ENCODE measurements at regions not wholly inside any gene's neighbourhood (a gene's known extent, or its start where the extent isn't known, plus 50 kb on each side); places are given as distances from the start of the nearest gene placed in this dataset.

- TF ChIP-seq, protein P1, sequence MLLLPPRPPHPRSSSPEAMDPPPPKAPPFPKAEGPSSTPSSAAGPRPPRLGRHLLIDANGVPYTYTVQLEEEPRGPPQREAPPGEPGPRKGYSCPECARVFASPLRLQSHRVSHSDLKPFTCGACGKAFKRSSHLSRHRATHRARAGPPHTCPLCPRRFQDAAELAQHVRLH (tag by site-specific recombination; IDR thresholded peaks at IDR 0.05) = no peak
- no peak for TF ChIP-seq ZNF140 (tag by site-specific recombination; IDR thresholded peaks at IDR 0.05)
- no peak for TF ChIP-seq ZNF274 (IDR thresholded peaks at IDR 0.05; ENCODE audit: low read length)
- TF ChIP-seq ZNF274 (tag by site-specific recombination; IDR thresholded peaks at IDR 0.05; ENCODE audit: borderline replicate concordance) = no peak
- TF ChIP-seq ZNF211 (tag by site-specific recombination; IDR thresholded peaks at IDR 0.05; ENCODE audit: low read depth) = no peak
- no peak for TF ChIP-seq KLF7 (tag by site-specific recombination; IDR thresholded peaks at IDR 0.05; ENCODE audit: borderline replicate concordance)
- no peak for TF ChIP-seq ZNF561 (tag by site-specific recombination; IDR thresholded peaks at IDR 0.05; ENCODE audit: borderline replicate concordance)
- TF ChIP-seq, protein P2, sequence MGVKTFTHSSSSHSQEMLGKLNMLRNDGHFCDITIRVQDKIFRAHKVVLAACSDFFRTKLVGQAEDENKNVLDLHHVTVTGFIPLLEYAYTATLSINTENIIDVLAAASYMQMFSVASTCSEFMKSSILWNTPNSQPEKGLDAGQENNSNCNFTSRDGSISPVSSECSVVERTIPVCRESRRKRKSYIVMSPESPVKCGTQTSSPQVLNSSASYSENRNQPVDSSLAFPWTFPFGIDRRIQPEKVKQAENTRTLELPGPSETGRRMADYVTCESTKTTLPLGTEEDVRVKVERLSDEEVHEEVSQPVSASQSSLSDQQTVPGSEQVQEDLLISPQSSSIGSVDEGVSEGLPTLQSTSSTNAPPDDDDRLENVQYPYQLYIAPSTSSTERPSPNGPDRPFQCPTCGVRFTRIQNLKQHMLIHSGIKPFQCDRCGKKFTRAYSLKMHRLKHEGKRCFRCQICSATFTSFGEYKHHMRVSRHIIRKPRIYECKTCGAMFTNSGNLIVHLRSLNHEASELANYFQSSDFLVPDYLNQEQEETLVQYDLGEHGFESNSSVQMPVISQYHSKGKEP (tag by site-specific recombination; IDR thresholded peaks at IDR 0.05) = no peak
- 0 out of 2 replicates have a peak, but pooled peaks have one; percentile 24 for TF ChIP-seq ZNF660 (tag by site-specific recombination; IDR thresholded peaks at IDR 0.05)
- peak; percentile 55; the same call in 1 of the 2 replicates for TF ChIP-seq PRDM1 (tag by site-specific recombination; IDR thresholded peaks at IDR 0.05)
- TF ChIP-seq ZNF555 (tag by site-specific recombination; conservative IDR thresholded peaks at IDR 0.05) = no peak
- TF ChIP-seq ZBTB21 (tag by site-specific recombination; IDR thresholded peaks at IDR 0.05) = 0 out of 2 replicates have a peak, but pooled peaks have one; percentile 24
These were observed 271.7 kb downstream of the TCF7L2 start (continued) for GRCh38 chr10:113221756-113222168.

GRCh38 chr10:113222207-113222606, 272.2 kb downstream of the TCF7L2 start:
- H3K36me3 ChIP-seq (ENCODE audit: control insufficient read depth in 2 of 2, insufficient read depth in 1 of 2, low read length in 2 of 2) = no peaks in the 10 kb centered on the region
- ChIA-PET CTCF (interaction anchor here (0.7 to 1.0 kb wide), 2 partner anchors 49 to 161 kb away, joined by 3 read pairs; no protein-coding TSS in a partner anchor), POLR2A (no interaction called here)
- no peaks in the 10 kb centered on the region for H3K9me3 ChIP-seq (ENCODE audit: control insufficient read depth, insufficient read depth, low read depth, low read length)
- no peak overlapping the region for H3K4me3 ChIP-seq (ENCODE audit: low read depth, low read length)
- no peak for TF ChIP-seq ZBTB48 (tag by site-specific recombination; IDR thresholded peaks at IDR 0.05)
- TF ChIP-seq WT1 (tag by site-specific recombination; IDR thresholded peaks at IDR 0.05) = no peak
- no peak for TF ChIP-seq ZNF548 (tag by site-specific recombination; IDR thresholded peaks at IDR 0.05)
- TF ChIP-seq BCL6B (tag by site-specific recombination; IDR thresholded peaks at IDR 0.05) = no peak
- TF ChIP-seq, protein P3, sequence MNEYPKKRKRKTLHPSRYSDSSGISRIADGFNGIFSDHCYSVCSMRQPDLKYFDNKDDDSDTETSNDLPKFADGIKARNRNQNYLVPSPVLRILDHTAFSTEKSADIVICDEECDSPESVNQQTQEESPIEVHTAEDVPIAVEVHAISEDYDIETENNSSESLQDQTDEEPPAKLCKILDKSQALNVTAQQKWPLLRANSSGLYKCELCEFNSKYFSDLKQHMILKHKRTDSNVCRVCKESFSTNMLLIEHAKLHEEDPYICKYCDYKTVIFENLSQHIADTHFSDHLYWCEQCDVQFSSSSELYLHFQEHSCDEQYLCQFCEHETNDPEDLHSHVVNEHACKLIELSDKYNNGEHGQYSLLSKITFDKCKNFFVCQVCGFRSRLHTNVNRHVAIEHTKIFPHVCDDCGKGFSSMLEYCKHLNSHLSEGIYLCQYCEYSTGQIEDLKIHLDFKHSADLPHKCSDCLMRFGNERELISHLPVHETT (tag by site-specific recombination; IDR thresholded peaks at IDR 0.05) = no peak
- TF ChIP-seq MYNN (tag by site-specific recombination; IDR thresholded peaks at IDR 0.05; ENCODE audit: borderline replicate concordance) = no peak
- no peak for TF ChIP-seq ZNF621 (tag by site-specific recombination; IDR thresholded peaks at IDR 0.05)
- TF ChIP-seq KLF17 (tag by site-specific recombination; IDR thresholded peaks at IDR 0.05) = no peak
- TF ChIP-seq GFI1B (tag by site-specific recombination; IDR thresholded peaks at IDR 0.05) = no peak
- TF ChIP-seq ZNF16 (tag by site-specific recombination; IDR thresholded peaks at IDR 0.05; ENCODE audit: low read depth) = no peak
- no peak for TF ChIP-seq ZBTB7A (tag by site-specific recombination; IDR thresholded peaks at IDR 0.05; ENCODE audit: low read depth)
- no peak for TF ChIP-seq ZNF146 (tag by site-specific recombination; IDR thresholded peaks at IDR 0.05)
- TF ChIP-seq MZF1 (tag by site-specific recombination; IDR thresholded peaks at IDR 0.05; ENCODE audit: borderline replicate concordance) = no peak
- no peak overlapping the region for H3K27ac ChIP-seq (ENCODE audit: extremely low read depth, low read depth, low read length)
- H3K4me1 ChIP-seq (ENCODE audit: control insufficient read depth, insufficient read depth, low read length) = no peaks in the 10 kb centered on the region

All from HEK293 (cell line).